Right lung (tissue), 2 donors: ENCODE measurements at regions not wholly inside any gene's neighbourhood (a gene's known extent, or its start where the extent isn't known, plus 50 kb on each side); places are given as distances from the start of the nearest gene placed in this dataset.

Experiments used
- DNase-seq, 2 donors: peaks; one replicate each; pipeline ENCODE4 v3.0.0-alpha.2; 2013

GRCh38 chr6:168134560-168135201, 55.7 kb upstream of the FRMD1 start:
- no peak for DNase-seq

GRCh38 chr6:168133687-168134559, 54.9 kb upstream of the FRMD1 start:
- DNase-seq = no peak

- peak; percentile 67 to 75 for DNase-seq
These were observed 54.2 kb upstream of the FRMD1 start for GRCh38 chr6:168133168-168133561.

GRCh38 chr6:168132531-168133167, 53.6 kb upstream of the FRMD1 start:
- peak; percentile 75 for DNase-seq

- DNase-seq = no peak
These were observed 52.7 kb upstream of the FRMD1 start for GRCh38 chr6:168131464-168132415.

- DNase-seq = peak in 1 of 2 donors; percentile 27
These were observed 51.8 kb upstream of the FRMD1 start for GRCh38 chr6:168130697-168131371.

GRCh38 chr6:168130168-168130696, 51.2 kb upstream of the FRMD1 start:
- no peak for DNase-seq

- no peak for DNase-seq
These were observed 50.5 kb upstream of the FRMD1 start for GRCh38 chr6:168129292-168130167.

- DNase-seq = no peak
These were observed 49.7 kb upstream of the FRMD1 start for GRCh38 chr6:168128631-168129291.
